Uterus (tissue), 2 donors: ENCODE measurements at regions not wholly inside any gene's neighbourhood (a gene's known extent, or its start where the extent isn't known, plus 50 kb on each side); places are given as distances from the start of the nearest gene placed in this dataset.

ENCODE experiments used
- CTCF ChIP-seq, 4 experiments: fragments of 200-600 bp in 2 of 4; fragments of 450-650 bp in 2 of 4; sonication (generic) in 2 of 4; IDR thresholded peaks; one replicate each; pipeline ENCODE4 v1.5.1; 2016 to 2019; ENCODE audit warnings: antibody characterized with exemption in 4 of 4, mild to moderate bottlenecking in 2 of 4, moderate library complexity in 1 of 4
- POLR2A ChIP-seq, 2 donors: fragments of 450-650 bp; IDR thresholded peaks; one replicate each; pipeline ENCODE4 v1.6.1; 2016; ENCODE audit warnings: antibody characterized with exemption in 2 of 2, mild to moderate bottlenecking in 1 of 2, moderate library complexity in 1 of 2

GRCh38 chr3:69462826-69463100 lies 76.9 kb upstream of the FRMD4B start:
- TF ChIP-seq CTCF (IDR thresholded peaks at IDR 0.05) (no peak), POLR2A (IDR thresholded peaks at IDR 0.05) (no peak)
